HG03097 (cell line): ENCODE measurements at regions not wholly inside any gene's neighbourhood (a gene's known extent, or its start where the extent isn't known, plus 50 kb on each side); places are given as distances from the start of the nearest gene placed in this dataset.
A peak's percentile ranks its signal among the peaks of the same experiment; 100 is the strongest.
"Not testable (repeated sequence)": the region's sequence is repeated elsewhere in the genome, so short reads cannot be mapped to it uniquely, and the experiment has no call there.

Experiments
- ATAC-seq: cut with Tn5 transposase; IDR thresholded peaks from one replicate; pipeline ENCODE4 v1.9.1; 2021; ENCODE audit not compliant: unreplicated experiment, low FRiP score

DNA sequence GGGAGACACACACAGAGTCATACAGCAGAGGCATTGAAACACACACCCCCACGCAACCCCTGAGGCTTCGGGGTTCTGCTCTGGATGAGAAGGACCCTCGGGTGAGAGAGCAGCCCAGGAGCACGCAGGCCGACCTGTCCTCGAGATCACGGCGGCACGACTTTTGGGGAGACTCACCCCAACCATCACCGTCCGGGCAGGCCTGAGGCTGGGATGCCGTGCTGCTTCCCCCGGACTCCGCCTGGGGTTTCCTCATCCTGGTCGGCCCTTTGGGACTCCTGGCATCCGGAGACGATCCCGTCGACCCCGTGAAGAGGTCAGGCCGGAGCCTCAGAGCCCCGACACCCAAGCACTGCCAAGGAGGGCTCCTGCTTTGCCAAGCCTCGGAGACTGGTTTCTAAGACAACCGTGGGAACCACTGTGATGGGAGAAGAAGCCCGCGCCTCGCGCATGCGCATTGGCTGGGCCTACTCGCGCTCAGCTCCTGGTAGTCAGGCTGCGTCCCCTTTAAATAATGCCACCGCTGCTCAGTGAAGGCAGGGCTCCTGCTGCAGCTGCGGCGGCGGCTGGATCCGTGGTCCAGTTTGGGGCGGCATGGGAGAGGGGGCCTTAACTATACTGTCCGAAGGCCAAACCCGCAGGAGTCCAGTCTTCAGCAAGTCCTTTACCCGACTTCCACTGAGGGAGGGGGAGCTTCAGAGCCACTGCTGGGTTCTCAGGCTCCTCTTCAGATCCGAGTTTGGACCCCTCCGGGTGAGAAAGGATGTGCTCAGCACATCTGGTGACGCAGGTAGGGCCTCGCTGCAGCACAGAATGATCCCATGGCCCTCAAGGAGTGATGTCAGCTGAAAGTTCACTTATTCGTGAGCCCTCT is 171.4 kb upstream of the ZNF337 start:
- peak; percentile 71 for ATAC-seq

DNA sequence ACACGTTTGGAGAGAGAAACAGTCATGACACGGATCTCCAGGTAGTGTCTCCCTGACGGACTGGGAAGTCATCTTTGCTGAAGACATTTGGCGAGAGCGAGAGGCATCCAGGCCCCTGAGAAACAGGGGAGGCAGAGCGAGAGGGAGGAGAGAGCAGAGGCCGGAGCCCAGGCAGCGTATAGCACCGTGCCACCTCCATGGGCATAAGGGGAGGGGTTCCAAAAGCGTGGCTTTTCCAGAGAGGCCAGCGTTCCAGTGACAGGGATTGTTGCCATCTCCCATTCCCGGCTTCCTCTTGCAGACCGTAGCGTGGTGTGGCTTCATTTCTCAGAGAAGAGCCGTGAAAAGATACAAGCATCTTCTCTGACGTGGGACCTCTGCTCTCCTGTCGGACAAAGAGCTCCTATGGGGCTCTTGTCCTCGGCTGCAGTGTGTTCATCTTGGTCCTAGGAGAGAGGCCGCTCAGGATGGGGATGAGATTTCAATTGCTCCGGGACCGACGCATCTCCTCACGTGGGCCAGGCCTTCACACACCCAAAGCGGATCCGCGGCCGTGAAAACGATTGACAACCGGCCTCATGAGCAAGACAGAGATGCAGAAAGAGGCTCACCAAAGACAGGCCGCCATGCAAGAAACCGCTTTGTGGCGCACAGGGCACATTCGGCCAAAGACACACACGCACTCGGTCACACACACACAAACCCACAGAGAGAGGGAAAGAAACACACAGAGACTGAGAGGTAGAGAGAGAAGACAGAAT is 170.5 kb upstream of the ZNF337 start:
- ATAC-seq, result not testable (repeated sequence)

GRCh38 chr20:25865715-25866656 is 169.3 kb upstream of the ZNF337 start:
- ATAC-seq, result no peak

GRCh38 chr20:25864963-25865714 is 168.5 kb upstream of the ZNF337 start:
- not testable (repeated sequence) for ATAC-seq

- no peak for ATAC-seq
Measured at GRCh38 chr20:25864326-25864962, 167.8 kb upstream of the ZNF337 start.

- ATAC-seq, result no peak
Measured at GRCh38 chr20:25863536-25864325, 167.1 kb upstream of the ZNF337 start.

DNA sequence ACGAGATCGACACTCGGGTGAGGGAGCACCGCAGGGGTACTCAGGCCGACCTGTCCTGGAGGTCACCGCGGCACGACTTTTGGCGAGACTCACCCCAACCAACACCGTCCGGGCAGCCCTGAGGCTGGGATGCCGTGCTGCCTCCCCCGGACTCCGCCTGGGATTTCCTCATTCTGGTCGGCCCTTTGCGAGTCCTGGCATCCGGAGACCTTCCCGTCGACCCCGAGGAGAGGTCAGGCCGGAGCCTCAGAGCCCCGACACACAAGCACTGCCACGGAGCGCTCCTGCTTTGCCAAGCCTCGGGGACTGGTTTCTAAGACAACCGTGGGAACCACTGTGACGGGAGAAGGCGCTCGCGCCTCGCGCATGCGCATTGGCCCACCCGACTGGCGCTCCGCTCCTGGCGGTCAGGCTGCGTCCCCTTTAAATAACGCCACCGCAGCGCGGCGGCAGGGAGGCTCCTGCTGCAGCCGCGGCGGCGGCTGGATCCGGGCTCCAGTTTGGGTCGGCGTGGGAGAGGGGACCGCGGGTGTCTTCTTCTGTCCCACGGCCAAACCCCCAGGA is 166.4 kb upstream of the ZNF337 start:
- ATAC-seq, result peak; percentile 35

DNA sequence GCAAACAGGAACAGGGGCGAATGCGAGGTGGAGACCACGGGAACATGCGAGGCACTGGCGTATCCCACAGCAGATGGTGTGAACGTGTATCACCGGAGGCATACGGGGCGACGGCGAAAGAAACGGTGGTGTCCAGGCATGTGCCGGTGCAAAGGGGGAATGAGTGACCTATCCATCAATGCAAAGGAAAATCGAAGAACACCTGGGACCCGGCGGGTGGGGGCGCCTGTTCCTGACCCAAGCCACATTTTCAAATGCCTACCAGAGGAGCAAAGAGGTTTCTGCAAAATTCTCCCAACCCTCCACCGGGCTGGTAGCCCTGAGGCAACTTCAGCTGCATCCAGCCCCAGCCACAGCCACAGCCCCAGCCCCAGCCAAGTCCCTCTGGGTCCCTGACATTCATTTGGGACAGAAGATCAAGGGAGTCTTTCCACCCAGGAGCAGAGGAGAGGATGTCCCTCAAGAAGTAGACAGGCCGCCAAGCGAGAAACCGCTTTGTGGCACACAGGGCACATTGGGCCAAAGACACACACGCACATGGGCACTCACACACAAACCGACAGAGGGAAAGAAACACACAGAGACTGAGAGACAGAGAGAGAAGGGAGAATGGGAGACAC is 164.0 kb upstream of the ZNF337 start:
- ATAC-seq, result no peak

- ATAC-seq, result no peak
Measured at GRCh38 chr20:25859649-25860530, 163.2 kb upstream of the ZNF337 start.

DNA sequence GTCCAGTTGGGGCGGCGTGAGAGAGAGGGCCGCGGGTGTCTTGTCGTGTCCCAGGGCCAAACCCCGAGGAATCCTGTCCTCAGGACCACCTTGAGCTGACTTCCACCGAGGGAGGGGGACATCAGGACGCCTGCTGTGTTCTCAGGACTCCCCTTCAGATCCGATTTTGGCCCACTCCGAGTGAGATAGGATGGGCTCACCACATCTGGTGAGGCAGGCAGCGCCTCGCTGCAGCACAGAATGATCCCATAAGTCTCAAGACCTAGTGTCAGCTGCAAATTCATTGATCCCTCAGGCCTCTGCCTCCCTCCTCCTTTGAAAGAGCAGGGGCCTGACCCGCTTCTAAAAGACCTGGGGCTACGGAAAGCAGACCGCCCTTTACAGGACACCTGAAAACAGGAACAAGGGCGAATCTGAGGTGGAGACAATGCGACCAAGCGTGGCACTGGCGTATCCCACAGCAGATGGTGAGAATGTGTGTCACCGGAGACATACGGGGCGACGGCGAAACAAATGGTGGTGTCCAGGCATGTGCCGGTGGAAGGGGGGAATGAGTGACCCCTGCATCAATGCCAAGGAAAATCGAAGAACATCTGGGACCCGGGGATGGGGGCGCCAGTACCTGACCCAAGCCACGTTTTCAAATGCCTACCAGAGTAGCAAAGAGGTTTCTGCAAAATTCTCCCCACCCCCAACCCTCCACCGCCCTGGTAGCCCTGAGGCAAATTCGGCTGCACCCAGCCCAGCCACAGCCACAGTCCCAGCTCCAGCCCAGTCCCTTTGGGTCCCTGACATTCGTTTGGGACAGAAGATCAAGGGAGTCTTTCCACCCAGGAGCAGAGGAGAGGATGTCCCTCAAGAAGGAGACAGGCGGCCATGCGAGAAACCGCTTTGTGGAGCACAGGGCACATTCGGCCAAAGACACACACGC is 162.1 kb upstream of the ZNF337 start:
- ATAC-seq, result no peak

DNA sequence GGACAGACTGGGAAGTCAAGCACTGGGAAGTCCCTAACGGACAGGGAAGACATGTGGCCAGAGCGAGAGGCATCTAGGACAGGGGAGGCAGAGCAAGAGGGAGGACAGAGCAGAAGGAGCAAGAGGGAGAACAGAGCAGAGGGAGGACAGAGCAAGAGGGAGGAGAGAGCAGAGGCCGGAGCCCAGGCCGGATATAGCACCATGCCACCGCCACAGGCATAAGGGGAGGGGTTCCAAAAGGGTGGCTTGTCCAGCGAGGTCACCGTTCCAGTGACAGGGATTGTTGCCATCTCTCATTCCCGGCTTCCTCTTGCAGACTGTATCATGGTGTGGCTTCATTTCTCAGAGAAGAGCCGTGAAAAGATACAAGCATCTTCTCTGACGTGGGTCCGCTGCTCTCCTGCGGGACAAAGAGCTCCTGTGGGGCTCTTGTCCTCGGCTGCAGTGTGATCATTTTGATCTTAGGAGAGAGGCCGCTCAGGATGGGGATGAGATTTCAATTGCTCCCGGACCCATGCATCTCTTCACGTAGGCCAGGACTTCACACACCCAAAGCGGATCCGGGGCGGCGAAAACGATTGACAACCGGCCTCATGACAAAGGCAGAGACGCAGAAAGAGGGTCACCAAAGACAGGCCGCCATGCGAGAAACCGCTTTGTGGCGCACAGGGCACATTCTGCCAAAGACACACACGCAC is 160.6 kb upstream of the ZNF337 start:
- not testable (repeated sequence) for ATAC-seq

GRCh38 chr20:25856256-25856884 is 159.7 kb upstream of the ZNF337 start:
- no peak for ATAC-seq

- not testable (repeated sequence) for ATAC-seq
Measured at GRCh38 chr20:25855451-25856156, 159.0 kb upstream of the ZNF337 start.

- ATAC-seq, result not testable (repeated sequence)
Measured at GRCh38 chr20:25854666-25855065, 158.0 kb upstream of the ZNF337 start.
